ENCODE measurements at regions not wholly inside any gene's neighbourhood (a gene's known extent, or its start where the extent isn't known, plus 50 kb on each side); places are given as distances from the start of the nearest gene placed in this dataset.
"Not testable (repeated sequence)": the region's sequence is repeated elsewhere in the genome, so short reads cannot be mapped to it uniquely, and the experiment has no call there.

GRCh38 chrX:116872931-116873330, 410.2 kb upstream of the CT83 start:
- DNase-seq (ENCODE audit: low read depth, low spot score): no peak

- no peak for DNase-seq (ENCODE audit: low read depth, low spot score)
Observed at GRCh38 chrX:116863029-116863428, 400.3 kb upstream of the CT83 start.

GRCh38 chrX:116862340-116862739, 399.6 kb upstream of the CT83 start:
- no peak for DNase-seq (ENCODE audit: low read depth, low spot score)

- no peak for DNase-seq (ENCODE audit: low read depth, low spot score)
Observed at GRCh38 chrX:116841290-116841689, 378.5 kb upstream of the CT83 start.

- DNase-seq (ENCODE audit: low read depth, low spot score): no peak
Observed at GRCh38 chrX:116827063-116827462, 364.3 kb upstream of the CT83 start.

GRCh38 chrX:116824785-116825184, 362.0 kb upstream of the CT83 start:
- DNase-seq (ENCODE audit: low read depth, low spot score): no peak

GRCh38 chrX:116823677-116824076, 360.9 kb upstream of the CT83 start:
- no peak for DNase-seq (ENCODE audit: low read depth, low spot score)

GRCh38 chrX:116806288-116806802, 343.6 kb upstream of the CT83 start:
- no peak for DNase-seq (ENCODE audit: low read depth, low spot score)

GRCh38 chrX:116801943-116802342, 339.2 kb upstream of the CT83 start:
- no peak for DNase-seq (ENCODE audit: low read depth, low spot score)

- DNase-seq (ENCODE audit: low read depth, low spot score): no peak
Observed at GRCh38 chrX:116781926-116782325, 319.1 kb upstream of the CT83 start.

- DNase-seq (ENCODE audit: low read depth, low spot score): no peak
Observed at GRCh38 chrX:116757491-116757890, 294.7 kb upstream of the CT83 start.

GRCh38 chrX:116756958-116757357, 294.2 kb upstream of the CT83 start:
- DNase-seq (ENCODE audit: low read depth, low spot score): no peak

GRCh38 chrX:116749943-116750342, 287.2 kb upstream of the CT83 start:
- no peak for DNase-seq (ENCODE audit: low read depth, low spot score)

- no peak for DNase-seq (ENCODE audit: low read depth, low spot score)
Observed at GRCh38 chrX:116732214-116732613, 269.4 kb upstream of the CT83 start.

- peak; percentile 12 for DNase-seq (ENCODE audit: low read depth, low spot score)
Observed at GRCh38 chrX:116726806-116727205, 264.0 kb upstream of the CT83 start.

- no peak for DNase-seq (ENCODE audit: low read depth, low spot score)
Observed at GRCh38 chrX:116694046-116694445, 231.3 kb upstream of the CT83 start.

- not testable (repeated sequence) for DNase-seq (ENCODE audit: low read depth, low spot score)
Observed at GRCh38 chrX:116679544-116679943, 216.8 kb upstream of the CT83 start.

GRCh38 chrX:116667346-116668134, 204.8 kb upstream of the CT83 start:
- DNase-seq (ENCODE audit: low read depth, low spot score): no peak

- DNase-seq (ENCODE audit: low read depth, low spot score): no peak
Observed at GRCh38 chrX:116657071-116657470, 194.3 kb upstream of the CT83 start.

GRCh38 chrX:116628464-116628863, 165.7 kb upstream of the CT83 start:
- DNase-seq (ENCODE audit: low read depth, low spot score): no peak

- no peak for DNase-seq (ENCODE audit: low read depth, low spot score)
Observed at GRCh38 chrX:116618546-116618945, 155.8 kb upstream of the CT83 start.

GRCh38 chrX:116607776-116608175, 145.0 kb upstream of the CT83 start:
- DNase-seq (ENCODE audit: low read depth, low spot score): no peak

- DNase-seq (ENCODE audit: low read depth, low spot score): no peak
Observed at GRCh38 chrX:116605576-116605975, 142.8 kb upstream of the CT83 start.

GRCh38 chrX:116596010-116596409, 133.2 kb upstream of the CT83 start:
- DNase-seq (ENCODE audit: low read depth, low spot score): no peak
